Glutamatergic neuron (in vitro differentiated cells): ENCODE measurements at regions not wholly inside any gene's neighbourhood (a gene's known extent, or its start where the extent isn't known, plus 50 kb on each side); places are given as distances from the start of the nearest gene placed in this dataset.
"Not testable (repeated sequence)": the region's sequence is repeated elsewhere in the genome, so short reads cannot be mapped to it uniquely, and the experiment has no call there.

Experiments
- DNase-seq: peaks from one replicate; pipeline ENCODE4 v3.0.0; 2022
- H3K27ac Mint-ChIP-seq: one replicate; pipeline ENCODE4 v1.8.0; 2020; ENCODE audit warnings: mild to moderate bottlenecking, mixed read lengths, inconsistent platforms; ENCODE audit not compliant: unreplicated experiment
- H3K27me3 Mint-ChIP-seq: one replicate; pipeline ENCODE4 v1.8.0; 2020; ENCODE audit warnings: mild to moderate bottlenecking, moderate library complexity, mixed read lengths, inconsistent platforms; ENCODE audit not compliant: unreplicated experiment
- H3K36me3 Mint-ChIP-seq: one replicate; pipeline ENCODE4 v1.8.0; 2020; ENCODE audit warnings: mild to moderate bottlenecking, mixed read lengths, inconsistent platforms; ENCODE audit not compliant: unreplicated experiment
- H3K4me1 Mint-ChIP-seq: one replicate; pipeline ENCODE4 v1.8.0; 2020; ENCODE audit warnings: mild to moderate bottlenecking, low read depth, mixed read lengths, inconsistent platforms; ENCODE audit not compliant: unreplicated experiment
- H3K4me3 Mint-ChIP-seq: one replicate; pipeline ENCODE4 v1.8.0; 2020; ENCODE audit warnings: mild to moderate bottlenecking, mixed read lengths, inconsistent platforms; ENCODE audit not compliant: unreplicated experiment
- H3K9me3 Mint-ChIP-seq: one replicate; pipeline ENCODE4 v1.8.0; 2020; ENCODE audit warnings: mild to moderate bottlenecking, moderate library complexity, mixed read lengths, inconsistent platforms; ENCODE audit not compliant: unreplicated experiment

GRCh38 chr16:88150456-88151128, 199.4 kb downstream of the BANP start:
- H3K4me3 Mint-ChIP-seq, H3K4me1 Mint-ChIP-seq, H3K36me3 Mint-ChIP-seq, H3K27ac Mint-ChIP-seq, H3K9me3 Mint-ChIP-seq, DNase-seq, H3K27me3 Mint-ChIP-seq: not testable (repeated sequence)

DNA sequence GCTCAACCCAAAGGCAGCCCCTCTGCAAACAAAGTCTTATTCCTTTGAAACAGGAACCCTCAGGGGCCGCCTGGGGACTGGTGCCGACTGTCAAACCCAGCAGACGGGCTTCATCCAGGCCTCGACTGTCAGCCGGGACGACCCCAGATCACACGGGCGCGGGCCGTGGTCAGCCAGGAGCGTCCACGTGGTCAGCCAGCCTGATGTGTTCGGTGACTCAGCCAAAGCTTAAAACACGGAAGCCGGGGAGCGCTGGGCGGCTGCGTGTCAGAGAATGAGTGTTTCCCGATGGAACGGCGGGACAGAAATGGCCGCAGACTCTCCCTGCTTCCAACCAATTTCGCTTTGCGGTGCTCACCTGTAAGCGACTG, 199.9 kb downstream of the BANP start:
- H3K4me3 Mint-ChIP-seq, DNase-seq, H3K9me3 Mint-ChIP-seq, H3K27me3 Mint-ChIP-seq, H3K27ac Mint-ChIP-seq, H3K36me3 Mint-ChIP-seq, H3K4me1 Mint-ChIP-seq: not testable (repeated sequence)

DNA sequence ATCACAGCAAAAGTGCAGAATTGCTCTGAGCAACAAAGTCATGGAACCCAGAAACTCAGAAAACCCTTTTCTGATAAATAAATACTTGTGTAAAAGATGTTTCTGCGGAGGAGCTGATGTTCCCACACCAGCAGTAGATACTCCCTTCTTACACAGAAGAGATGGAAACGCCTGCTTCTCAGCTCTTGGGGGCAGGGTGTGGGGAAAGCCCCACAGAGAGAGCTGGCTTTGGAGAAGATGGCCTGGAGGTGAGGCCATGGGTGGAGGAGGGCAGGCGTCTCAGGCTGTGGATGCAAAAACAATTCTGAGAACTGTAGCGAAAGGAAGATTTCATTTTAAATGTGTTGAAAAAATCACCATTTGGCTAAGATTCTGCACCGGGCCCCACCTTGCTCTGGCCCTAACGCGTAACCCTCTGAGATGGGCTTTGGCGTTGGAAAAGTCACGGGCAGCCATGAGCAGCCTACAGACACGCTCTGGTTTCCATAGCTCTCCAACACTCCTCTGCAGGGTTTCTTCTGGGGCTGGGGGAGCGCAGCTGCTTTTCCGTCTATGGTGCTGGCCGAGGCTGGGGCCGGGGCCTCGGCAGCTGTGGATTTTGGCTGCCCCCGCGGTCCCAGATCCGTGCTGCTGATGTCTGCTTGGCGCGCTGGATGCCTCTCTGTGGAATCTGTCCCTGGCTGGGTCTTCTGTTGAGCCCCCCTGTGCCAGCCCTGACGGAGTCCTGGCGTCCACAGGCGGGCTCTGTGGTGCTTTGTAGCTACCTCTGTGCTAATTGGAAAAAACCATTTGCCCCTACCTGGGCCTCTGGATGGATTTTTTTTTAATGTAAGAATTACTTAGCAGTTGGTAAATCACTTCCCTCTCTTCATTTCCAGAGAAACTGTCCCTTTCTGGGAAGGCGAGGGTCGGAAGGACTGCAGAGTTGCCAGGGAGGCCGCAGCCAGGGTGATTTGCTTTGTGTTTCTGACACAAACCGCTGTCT, 200.9 kb downstream of the BANP start:
- DNase-seq, H3K27me3 Mint-ChIP-seq, H3K9me3 Mint-ChIP-seq, H3K4me3 Mint-ChIP-seq, H3K27ac Mint-ChIP-seq, H3K4me1 Mint-ChIP-seq: not testable (repeated sequence)
- peaks cover 10% of the 10 kb centered on the region for H3K36me3 Mint-ChIP-seq

DNA sequence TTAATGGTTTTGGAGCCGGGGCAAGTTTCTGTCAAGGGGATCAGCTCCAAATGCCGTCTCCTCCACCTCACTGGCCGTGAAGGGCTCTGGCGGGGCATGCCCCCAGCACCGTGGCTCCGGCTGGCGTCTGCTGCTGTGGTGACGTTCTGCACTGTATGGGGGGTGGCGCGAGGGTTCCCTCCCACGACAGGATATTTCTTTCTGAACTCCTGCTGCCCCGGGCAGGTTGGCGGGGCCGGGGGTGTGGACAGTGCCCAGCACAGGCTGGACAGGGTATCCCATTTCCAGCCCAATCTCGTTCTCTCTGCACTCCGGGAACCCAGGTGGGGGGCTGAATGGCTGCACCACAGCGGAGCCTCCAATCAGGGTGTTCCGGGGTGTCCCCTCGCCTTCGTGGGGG, 201.6 kb downstream of the BANP start:
- DNase-seq, H3K27me3 Mint-ChIP-seq, H3K4me3 Mint-ChIP-seq, H3K27ac Mint-ChIP-seq, H3K9me3 Mint-ChIP-seq, H3K4me1 Mint-ChIP-seq: not testable (repeated sequence)
- H3K36me3 Mint-ChIP-seq, result peaks cover 10% of the 10 kb centered on the region

- not testable (repeated sequence) for H3K27ac Mint-ChIP-seq, H3K4me3 Mint-ChIP-seq, DNase-seq, H3K4me1 Mint-ChIP-seq, H3K27me3 Mint-ChIP-seq, H3K9me3 Mint-ChIP-seq
- peaks cover 10% of the 10 kb centered on the region for H3K36me3 Mint-ChIP-seq
Observed at GRCh38 chr16:88153516-88153915, 202.3 kb downstream of the BANP start.

DNA sequence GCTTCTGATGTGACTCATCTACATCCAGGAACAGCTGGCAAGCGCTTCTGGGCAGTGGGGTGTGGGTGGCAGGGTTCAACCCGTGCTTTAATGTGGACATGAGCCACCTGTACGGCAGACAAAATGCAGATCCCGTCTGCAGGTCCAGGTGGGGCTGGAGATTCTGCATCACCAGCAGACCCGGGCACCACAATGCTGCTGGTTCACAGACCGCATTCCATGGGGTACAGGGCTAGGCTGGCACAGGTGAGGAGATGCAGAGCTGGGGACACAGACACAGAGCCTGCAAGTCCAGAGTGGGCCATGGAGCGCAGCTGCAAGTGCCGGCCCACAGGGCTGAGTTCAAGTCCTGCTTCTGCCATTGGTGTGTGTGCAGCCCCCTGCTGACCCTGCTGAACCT, 203.7 kb downstream of the BANP start:
- H3K36me3 Mint-ChIP-seq, result peaks cover 10% of the 10 kb centered on the region
- not testable (repeated sequence) for H3K27me3 Mint-ChIP-seq, H3K9me3 Mint-ChIP-seq, DNase-seq, H3K27ac Mint-ChIP-seq, H3K4me3 Mint-ChIP-seq
- peaks cover 11% of the 10 kb centered on the region for H3K4me1 Mint-ChIP-seq

- H3K27me3 Mint-ChIP-seq, H3K9me3 Mint-ChIP-seq, H3K4me3 Mint-ChIP-seq, H3K27ac Mint-ChIP-seq, DNase-seq: not testable (repeated sequence)
- peaks cover 10% of the 10 kb centered on the region for H3K36me3 Mint-ChIP-seq
- peaks cover 13% of the 10 kb centered on the region for H3K4me1 Mint-ChIP-seq
Observed at GRCh38 chr16:88155681-88156080, 204.4 kb downstream of the BANP start.

- peaks cover 13% of the 10 kb centered on the region for H3K4me1 Mint-ChIP-seq
- H3K36me3 Mint-ChIP-seq, result peaks cover 10% of the 10 kb centered on the region
- DNase-seq, H3K27me3 Mint-ChIP-seq, H3K9me3 Mint-ChIP-seq, H3K27ac Mint-ChIP-seq, H3K4me3 Mint-ChIP-seq: not testable (repeated sequence)
Observed at GRCh38 chr16:88156640-88157283, 205.5 kb downstream of the BANP start.

DNA sequence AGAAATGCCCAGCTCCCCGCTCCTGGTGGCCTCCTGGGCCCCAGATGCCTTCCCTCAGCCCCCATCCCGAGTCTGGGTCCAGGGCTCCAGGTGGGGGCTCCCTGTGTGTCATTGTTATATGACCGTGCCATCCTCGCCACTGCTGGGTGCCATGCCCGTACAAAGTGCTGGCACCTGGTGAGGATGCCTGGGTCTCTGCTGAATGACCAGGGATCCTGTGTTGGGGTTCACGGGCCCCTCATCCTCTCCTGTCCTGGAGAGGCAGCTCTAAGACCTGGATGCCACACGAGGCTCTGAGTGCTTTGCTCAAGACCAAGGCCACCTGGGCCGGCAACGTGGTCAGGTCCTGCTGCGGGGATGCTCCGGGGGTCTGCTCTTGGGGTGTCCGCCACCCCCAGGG, 206.5 kb downstream of the BANP start:
- H3K27me3 Mint-ChIP-seq, H3K9me3 Mint-ChIP-seq, H3K4me3 Mint-ChIP-seq, DNase-seq, H3K27ac Mint-ChIP-seq: not testable (repeated sequence)
- Mint-ChIP-seq H3K36me3 (peaks cover 10% of the 10 kb centered on the region), H3K4me1 (peaks cover 13% of the 10 kb centered on the region)

DNA sequence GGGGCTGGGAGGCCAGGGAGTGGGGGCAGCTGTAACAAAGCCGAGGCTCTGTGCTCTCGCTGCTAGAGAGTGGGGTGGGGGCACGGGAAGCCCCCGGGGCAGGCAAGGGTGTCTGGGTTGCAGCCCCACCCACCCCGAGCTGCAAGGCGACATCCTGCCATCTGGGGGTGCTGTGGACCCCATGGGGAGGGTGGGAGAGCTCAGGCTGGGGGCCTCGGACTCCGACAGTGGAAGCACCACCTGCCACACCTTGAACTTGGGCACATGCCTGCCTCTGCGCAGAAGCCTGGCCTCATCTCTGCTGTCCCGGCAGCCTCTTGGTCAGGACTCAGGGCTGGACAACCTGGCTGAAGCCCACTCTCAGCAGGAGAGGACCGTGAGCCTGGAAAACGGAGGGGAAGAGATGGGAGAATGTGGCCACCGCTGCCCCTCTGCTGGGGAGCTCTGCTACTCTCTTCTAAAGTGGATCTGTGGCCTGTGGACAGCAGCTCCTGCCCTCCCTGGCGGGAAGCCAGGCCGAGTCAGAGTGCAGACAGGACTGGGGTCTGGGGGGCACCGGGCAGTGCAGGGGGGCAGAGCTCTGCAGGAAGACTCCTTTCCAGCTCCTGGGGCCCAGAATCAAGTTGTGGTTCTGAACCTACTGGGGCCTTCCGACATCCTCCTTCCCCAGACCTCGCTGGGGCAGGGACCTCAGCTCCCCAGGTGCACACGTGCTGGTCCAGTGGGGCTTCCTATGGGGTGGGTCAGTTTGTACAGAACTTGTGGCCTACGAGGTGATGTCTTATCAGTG, 207.2 kb downstream of the BANP start:
- not testable (repeated sequence) for H3K27me3 Mint-ChIP-seq, DNase-seq

DNA sequence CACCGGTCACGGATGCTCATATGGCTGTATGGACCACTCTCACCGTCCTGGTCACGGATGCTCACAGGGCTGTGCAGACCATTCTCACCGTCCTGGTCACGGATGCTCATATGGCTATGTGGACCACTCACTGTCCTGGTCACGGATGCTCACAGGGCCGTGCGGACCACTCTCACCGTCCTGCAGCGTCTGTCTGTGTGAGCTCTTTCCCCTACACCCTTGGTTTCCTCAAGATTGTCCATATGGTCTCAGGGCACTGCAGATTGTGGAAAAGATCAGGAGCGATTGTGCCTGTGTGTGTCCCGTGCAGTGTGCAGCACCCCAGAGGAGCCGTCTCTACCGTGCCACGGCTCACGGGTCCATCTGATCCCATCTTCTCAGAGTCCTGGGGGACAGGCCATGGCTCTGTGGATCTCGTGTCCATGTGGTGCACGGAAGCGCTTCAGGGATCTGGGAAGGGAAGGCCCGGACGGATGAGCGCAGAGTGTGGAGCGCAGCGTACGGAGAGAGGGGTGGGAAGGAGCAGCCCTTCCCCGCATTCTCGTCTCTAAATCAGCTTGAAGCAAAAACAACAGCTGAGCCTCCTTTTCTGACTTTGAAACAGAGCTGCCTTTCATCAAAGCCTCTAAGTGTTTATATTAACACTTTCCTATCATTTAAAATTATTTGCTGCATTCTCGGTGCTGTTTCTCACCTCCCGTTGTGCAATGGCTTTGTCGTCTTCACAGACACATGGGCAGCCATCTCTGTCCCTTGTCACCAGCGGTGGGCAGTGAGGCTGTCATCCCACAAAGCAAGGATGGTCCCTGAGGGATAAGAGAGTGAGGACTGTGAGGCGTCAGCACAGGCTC, 208.0 kb downstream of the BANP start:
- H3K9me3 Mint-ChIP-seq, H3K4me3 Mint-ChIP-seq, H3K27me3 Mint-ChIP-seq, DNase-seq: not testable (repeated sequence)
- Mint-ChIP-seq H3K4me1 (peaks cover 13% of the 10 kb centered on the region), H3K36me3 (peaks cover 15% of the 10 kb centered on the region), H3K27ac (peak overlapping the region; percentile 87)

More for the DNA sequence above, 207.2 kb downstream of the BANP start:
- H3K27ac Mint-ChIP-seq, result peak overlapping the region; percentile 48
- peaks cover 14% of the 10 kb centered on the region for H3K36me3 Mint-ChIP-seq
- H3K4me3 Mint-ChIP-seq, H3K9me3 Mint-ChIP-seq: not testable (repeated sequence)
- H3K4me1 Mint-ChIP-seq, result peaks cover 13% of the 10 kb centered on the region
